Lung (tissue), 11 donors: ENCODE measurements at regions not wholly inside any gene's neighbourhood (a gene's known extent, or its start where the extent isn't known, plus 50 kb on each side); places are given as distances from the start of the nearest gene placed in this dataset.

Source experiments
- ATAC-seq: fragments of 200-7000 bp; cut with Tn5 transposase; one replicate; pipeline ENCODE4 v1.9.1; 2020; ENCODE audit warnings: moderate number of reproducible peaks; ENCODE audit not compliant: insufficient read depth, low FRiP score
- DNase-seq, 3 donors: peaks; one replicate each; pipeline ENCODE4 v3.0.0-alpha.2; 2013 to 2017
- H3K27ac ChIP-seq, 2 donors: one replicate each; pipeline ENCODE4 v1.5.1; 2013; ENCODE audit warnings: mild to moderate bottlenecking in 2 of 2, moderate library complexity in 2 of 2, control low read depth in 1 of 2, inconsistent platforms in 1 of 2, low read depth in 1 of 2, low read length in 1 of 2
- H3K27me3 ChIP-seq, 3 donors: one replicate each; pipeline ENCODE4 v1.5.1; 2013; ENCODE audit warnings: low read length in 2 of 3; ENCODE audit not compliant: control insufficient read depth in 3 of 3, insufficient read depth in 3 of 3
- H3K36me3 ChIP-seq, 4 donors: one replicate each; pipeline ENCODE4 v1.5.1; 2013; ENCODE audit warnings: low read length in 4 of 4, mild to moderate bottlenecking in 1 of 4, moderate library complexity in 1 of 4; ENCODE audit not compliant: control insufficient read depth in 4 of 4, insufficient read depth in 4 of 4
- H3K4me1 ChIP-seq, 5 donors: one replicate each; pipeline ENCODE4 v1.5.1; 2013; ENCODE audit warnings: low read length in 5 of 5, mild to moderate bottlenecking in 2 of 5, moderate library complexity in 1 of 5; ENCODE audit not compliant: control insufficient read depth in 5 of 5, insufficient read depth in 5 of 5
- H3K4me3 ChIP-seq: one replicate; pipeline ENCODE4 v1.5.1; 2013; ENCODE audit warnings: mild to moderate bottlenecking, control low read depth, moderate library complexity
- H3K9ac ChIP-seq, 2 donors: one replicate each; pipeline ENCODE4 v1.5.1; 2013; ENCODE audit warnings: low read length in 2 of 2, control low read depth in 1 of 2; ENCODE audit not compliant: insufficient read depth in 1 of 2
- H3K9me3 ChIP-seq, 4 donors: one replicate each; pipeline ENCODE4 v1.5.1; 2013; ENCODE audit warnings: low read length in 3 of 4, mild to moderate bottlenecking in 1 of 4, moderate library complexity in 1 of 4; ENCODE audit not compliant: control insufficient read depth in 4 of 4, insufficient read depth in 3 of 4
- WGBS, 2 donors: extraction: QIAGEN DNeasy Blood & Tissue Kit; methylation state at CpG; one replicate each; pipeline ENCODE4 v1.1.7; 2013; 5-methylcytosine and 5-hydroxymethylcytosine counted together
- TF ChIP-seq, protein P1 (sequence below): IDR thresholded peaks from 2 replicates; pipeline ENCODE4 v1.5.1; 2012; ENCODE audit warnings: mild to moderate bottlenecking; ENCODE audit errors: control extremely low read depth, extremely low read depth
- donor health status: control.
- donor health status: control.
- donor health status: Bipolar disorder and iron deficiency.
- donor health status: healthy.
- donor health status: DM: yes; HTN: yes; CAD: no.

DNA sequence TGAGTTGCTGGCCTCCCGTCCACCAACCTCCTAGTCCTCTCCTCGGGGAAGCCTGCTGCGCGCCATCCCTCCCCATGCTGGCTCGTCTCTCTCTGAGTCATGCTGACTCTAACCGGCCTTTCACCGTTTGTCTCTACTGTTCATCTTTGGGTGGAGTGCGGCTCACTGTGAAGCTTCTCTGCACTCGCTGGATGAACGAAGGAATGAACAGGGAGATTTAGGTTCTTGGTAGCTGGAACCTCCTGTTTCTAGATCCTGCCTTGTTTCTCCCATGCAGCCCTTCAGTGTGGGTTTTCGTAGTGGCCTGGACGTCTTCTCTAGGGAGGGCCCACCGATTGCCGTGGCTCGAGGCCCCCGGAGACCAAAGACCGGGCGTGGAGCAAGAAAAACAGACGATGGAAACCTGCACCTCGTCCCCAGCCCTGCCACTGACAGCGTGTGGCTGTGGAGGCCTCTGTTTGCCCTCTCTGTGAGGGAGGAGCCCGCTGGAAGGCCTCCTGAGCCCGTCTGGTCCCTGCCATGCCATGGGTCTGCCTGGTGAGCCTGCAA is 227.6 kb upstream of the C1orf174 start:
- H3K9me3 ChIP-seq: peaks cover 0 to 7% (median 0%) of the 10 kb centered on the region in 4 donors
- H3K27me3 ChIP-seq: peaks cover 0 to 13% (median 3%) of the 10 kb centered on the region in 3 donors
- H3K4me1 ChIP-seq: no peaks in the 10 kb centered on the region
- 83 to 87% methylated on average over 23 of the region's 23 CpGs for WGBS, 2 donors
- no peak for ATAC-seq
- H3K4me3 ChIP-seq: no peak overlapping the region
- no peak overlapping the region for H3K27ac ChIP-seq
- TF ChIP-seq, protein P1, sequence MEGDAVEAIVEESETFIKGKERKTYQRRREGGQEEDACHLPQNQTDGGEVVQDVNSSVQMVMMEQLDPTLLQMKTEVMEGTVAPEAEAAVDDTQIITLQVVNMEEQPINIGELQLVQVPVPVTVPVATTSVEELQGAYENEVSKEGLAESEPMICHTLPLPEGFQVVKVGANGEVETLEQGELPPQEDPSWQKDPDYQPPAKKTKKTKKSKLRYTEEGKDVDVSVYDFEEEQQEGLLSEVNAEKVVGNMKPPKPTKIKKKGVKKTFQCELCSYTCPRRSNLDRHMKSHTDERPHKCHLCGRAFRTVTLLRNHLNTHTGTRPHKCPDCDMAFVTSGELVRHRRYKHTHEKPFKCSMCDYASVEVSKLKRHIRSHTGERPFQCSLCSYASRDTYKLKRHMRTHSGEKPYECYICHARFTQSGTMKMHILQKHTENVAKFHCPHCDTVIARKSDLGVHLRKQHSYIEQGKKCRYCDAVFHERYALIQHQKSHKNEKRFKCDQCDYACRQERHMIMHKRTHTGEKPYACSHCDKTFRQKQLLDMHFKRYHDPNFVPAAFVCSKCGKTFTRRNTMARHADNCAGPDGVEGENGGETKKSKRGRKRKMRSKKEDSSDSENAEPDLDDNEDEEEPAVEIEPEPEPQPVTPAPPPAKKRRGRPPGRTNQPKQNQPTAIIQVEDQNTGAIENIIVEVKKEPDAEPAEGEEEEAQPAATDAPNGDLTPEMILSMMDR: no peak
- DNase-seq: no peak
- no peaks in the 10 kb centered on the region for H3K36me3 ChIP-seq
- no peak overlapping the region for H3K9ac ChIP-seq

DNA sequence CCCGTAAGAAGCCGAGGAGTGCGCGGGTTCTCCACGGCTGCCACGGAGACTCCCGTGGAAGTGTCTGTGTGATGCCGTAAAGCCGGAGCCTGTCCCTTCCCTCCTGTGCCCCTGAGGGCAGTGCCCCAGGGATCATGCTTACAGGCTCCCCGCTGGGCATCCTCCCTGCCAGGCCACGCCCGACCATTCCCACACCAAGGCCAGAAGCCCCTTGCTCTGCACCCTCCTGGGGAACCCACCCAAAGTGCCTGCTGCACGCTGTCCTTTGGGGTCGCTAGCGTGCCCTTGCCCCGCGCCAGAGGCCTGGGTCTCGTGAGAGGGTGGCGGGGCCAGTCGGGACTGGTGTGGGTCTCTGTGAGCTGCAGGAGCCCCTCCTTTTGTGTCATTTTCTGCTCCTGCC is 228.5 kb upstream of the C1orf174 start:
- Histone ChIP-seq H3K4me3 (no peak overlapping the region), H3K36me3 (no peaks in the 10 kb centered on the region), H3K27ac (no peak overlapping the region), H3K9me3 (peaks cover 0 to 2% (median 0%) of the 10 kb centered on the region in 4 donors), H3K4me1 (no peaks in the 10 kb centered on the region), H3K27me3 (peaks cover 0 to 13% (median 3%) of the 10 kb centered on the region in 3 donors), H3K9ac (no peak overlapping the region)
- TF ChIP-seq, protein P1: no peak
- ATAC-seq (no peak), DNase-seq (no peak)
- 93 to 97% methylated on average over 20 of the region's 20 CpGs for WGBS, 2 donors

DNA sequence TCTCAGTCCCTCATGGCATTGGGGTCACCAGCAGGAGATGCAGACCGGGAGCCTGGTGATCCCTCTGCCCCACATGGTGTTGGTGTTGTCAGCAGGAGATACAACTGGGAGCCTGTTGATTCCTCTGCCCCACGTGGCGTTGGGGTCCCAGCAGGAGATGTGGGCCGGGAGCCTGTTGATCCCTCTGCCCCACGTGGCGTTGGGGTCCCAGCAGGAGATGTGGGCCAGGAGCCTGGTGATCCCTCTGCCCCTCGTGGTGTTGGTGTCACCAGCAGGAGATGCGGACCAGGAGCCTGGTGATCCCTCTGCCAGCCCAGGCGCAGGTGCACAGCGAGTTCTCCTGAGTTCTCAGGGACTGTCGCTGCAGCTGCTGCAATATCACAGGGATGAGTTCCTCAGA is 229.6 kb upstream of the C1orf174 start:
- DNase-seq (no peak), ATAC-seq (no peak)
- H3K9ac ChIP-seq: no peak overlapping the region
- H3K27ac ChIP-seq: no peak overlapping the region
- H3K36me3 ChIP-seq: no peaks in the 10 kb centered on the region
- H3K9me3 ChIP-seq: peaks cover 0 to 2% (median 0%) of the 10 kb centered on the region in 4 donors
- no peak overlapping the region for H3K4me3 ChIP-seq
- WGBS, 2 donors: 85 to 91% methylated on average over 11 of the region's 11 CpGs
- no peaks in the 10 kb centered on the region for H3K4me1 ChIP-seq
- TF ChIP-seq, protein P1: no peak
- peaks cover 2 to 13% (median 3%) of the 10 kb centered on the region in 3 donors for H3K27me3 ChIP-seq

DNA sequence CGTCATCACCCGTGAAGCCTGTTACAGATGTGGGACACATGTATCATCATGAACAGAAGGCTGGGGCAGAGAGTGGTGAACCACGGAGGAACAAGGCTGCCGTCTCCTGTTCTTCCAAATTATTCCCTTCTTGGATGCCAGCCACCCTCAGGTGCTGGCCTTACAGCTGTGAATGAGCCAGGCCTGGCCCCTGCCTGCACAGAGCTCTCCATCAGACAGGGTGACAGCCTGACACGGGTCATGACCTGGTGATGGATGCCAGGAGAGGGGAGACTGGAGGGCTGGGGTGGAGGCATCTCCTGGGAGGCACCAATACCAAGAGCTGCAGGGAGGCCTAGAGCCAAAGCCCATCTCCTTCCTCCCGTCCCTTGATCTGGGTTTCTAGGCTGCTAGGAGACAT is 230.0 kb upstream of the C1orf174 start:
- H3K4me1 ChIP-seq: no peaks in the 10 kb centered on the region
- no peak for DNase-seq
- H3K27ac ChIP-seq: no peak overlapping the region
- ATAC-seq: no peak
- no peak overlapping the region for H3K4me3 ChIP-seq
- no peak overlapping the region for H3K9ac ChIP-seq
- WGBS, 2 donors: 79 to 87% methylated on average over 6 of the region's 6 CpGs
- peaks cover 2 to 13% (median 3%) of the 10 kb centered on the region in 3 donors for H3K27me3 ChIP-seq
- TF ChIP-seq, protein P1: no peak
- H3K9me3 ChIP-seq: peaks cover 0 to 2% (median 0%) of the 10 kb centered on the region in 4 donors
- H3K36me3 ChIP-seq: no peaks in the 10 kb centered on the region
